ENCODE measurements at regions not wholly inside any gene's neighbourhood (a gene's known extent, or its start where the extent isn't known, plus 50 kb on each side); places are given as distances from the start of the nearest gene placed in this dataset.

DNA sequence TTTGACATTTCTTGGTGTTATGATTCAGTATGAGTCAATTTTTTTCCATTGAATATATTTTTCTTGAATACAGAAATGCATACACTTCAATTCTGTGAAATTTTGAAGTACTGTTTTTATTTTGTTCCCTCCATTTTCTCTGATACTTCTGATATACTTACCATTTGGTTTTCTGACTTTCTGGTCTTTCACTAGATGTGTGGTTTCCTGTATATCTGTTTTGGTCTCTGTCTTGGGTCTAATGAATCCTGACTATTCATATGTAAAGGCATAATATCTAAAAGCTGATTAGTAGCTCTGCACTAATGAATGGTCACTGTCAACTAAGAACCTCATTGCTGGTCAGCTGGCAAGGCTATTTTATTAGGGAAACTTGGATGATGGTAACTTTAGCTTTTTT is 345.6 kb downstream of the GRB14 start:
- TF ChIP-seq, protein P1, sequence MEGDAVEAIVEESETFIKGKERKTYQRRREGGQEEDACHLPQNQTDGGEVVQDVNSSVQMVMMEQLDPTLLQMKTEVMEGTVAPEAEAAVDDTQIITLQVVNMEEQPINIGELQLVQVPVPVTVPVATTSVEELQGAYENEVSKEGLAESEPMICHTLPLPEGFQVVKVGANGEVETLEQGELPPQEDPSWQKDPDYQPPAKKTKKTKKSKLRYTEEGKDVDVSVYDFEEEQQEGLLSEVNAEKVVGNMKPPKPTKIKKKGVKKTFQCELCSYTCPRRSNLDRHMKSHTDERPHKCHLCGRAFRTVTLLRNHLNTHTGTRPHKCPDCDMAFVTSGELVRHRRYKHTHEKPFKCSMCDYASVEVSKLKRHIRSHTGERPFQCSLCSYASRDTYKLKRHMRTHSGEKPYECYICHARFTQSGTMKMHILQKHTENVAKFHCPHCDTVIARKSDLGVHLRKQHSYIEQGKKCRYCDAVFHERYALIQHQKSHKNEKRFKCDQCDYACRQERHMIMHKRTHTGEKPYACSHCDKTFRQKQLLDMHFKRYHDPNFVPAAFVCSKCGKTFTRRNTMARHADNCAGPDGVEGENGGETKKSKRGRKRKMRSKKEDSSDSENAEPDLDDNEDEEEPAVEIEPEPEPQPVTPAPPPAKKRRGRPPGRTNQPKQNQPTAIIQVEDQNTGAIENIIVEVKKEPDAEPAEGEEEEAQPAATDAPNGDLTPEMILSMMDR (IDR thresholded peaks at IDR 0.05) = no peak
- TF ChIP-seq POLR2A (IDR thresholded peaks at IDR 0.05; ENCODE audit: low read depth) = no peak
- no peak for TF ChIP-seq POLR2AphosphoS5 (IDR thresholded peaks at IDR 0.05)

All from esophagus muscularis mucosa (tissue), 3 donors.